HG02588 (cell line): ENCODE measurements at regions not wholly inside any gene's neighbourhood (a gene's known extent, or its start where the extent isn't known, plus 50 kb on each side); places are given as distances from the start of the nearest gene placed in this dataset.
A peak's percentile ranks its signal among the peaks of the same experiment; 100 is the strongest.
"Not testable (repeated sequence)": the region's sequence is repeated elsewhere in the genome, so short reads cannot be mapped to it uniquely, and the experiment has no call there.

Experiments
- ATAC-seq: cut with Tn5 transposase; IDR thresholded peaks from one replicate; pipeline ENCODE4 v1.9.1; 2021; ENCODE audit warnings: mild to moderate bottlenecking, moderate library complexity; ENCODE audit not compliant: unreplicated experiment

- no peak for ATAC-seq
Measured at GRCh38 chr17:37859451-37859850, 64.8 kb upstream of the TBC1D3K start.

GRCh38 chr17:37858391-37858790, 65.8 kb upstream of the TBC1D3K start:
- not testable (repeated sequence) for ATAC-seq

GRCh38 chr17:37856245-37856644, 68.0 kb upstream of the TBC1D3K start:
- ATAC-seq = no peak

DNA sequence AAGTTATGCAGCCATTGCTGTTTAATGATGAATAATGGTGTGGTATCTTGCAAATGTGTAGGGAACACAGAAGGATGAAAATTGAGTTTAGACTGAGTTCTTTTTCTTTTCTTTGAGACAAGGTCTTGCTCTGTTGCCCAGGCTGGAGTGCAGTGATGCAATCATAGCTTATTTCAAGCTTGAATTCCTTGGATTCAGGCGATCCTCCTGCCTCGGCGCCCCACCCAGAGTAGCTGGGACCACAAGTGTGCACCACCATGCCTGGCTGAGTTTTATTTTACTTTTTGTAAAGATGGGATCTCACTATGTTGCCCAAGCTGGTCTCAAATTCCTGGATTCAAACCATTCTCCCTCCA, 74.6 kb upstream of the TBC1D3K start:
- no peak for ATAC-seq

GRCh38 chr17:37848690-37849616, 75.3 kb upstream of the TBC1D3K start:
- peak; percentile 44 for ATAC-seq

DNA sequence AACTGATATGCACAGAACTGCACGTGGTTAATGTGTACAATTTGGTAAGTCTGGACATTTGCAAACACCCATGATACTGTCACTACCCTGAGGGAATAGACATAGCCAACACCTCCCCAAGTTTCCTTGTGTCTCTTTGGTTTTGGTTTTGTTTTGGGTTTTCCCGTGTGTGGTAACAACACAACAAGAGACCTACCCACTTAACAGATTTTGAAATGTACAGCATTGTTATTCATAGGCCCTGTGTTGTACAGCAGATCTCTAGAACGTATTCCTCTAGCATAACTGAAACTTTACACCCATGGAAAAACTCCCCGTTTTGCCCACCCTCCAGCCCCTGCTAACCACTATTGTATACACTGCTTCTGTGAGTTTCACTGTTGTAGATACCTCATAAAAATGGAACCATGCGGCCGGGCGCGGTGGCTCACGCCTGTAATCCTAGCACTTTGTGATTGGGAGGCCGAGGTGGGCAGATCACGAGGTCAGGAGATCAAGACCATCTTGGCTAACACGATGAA, 76.3 kb upstream of the TBC1D3K start:
- ATAC-seq = no peak

DNA sequence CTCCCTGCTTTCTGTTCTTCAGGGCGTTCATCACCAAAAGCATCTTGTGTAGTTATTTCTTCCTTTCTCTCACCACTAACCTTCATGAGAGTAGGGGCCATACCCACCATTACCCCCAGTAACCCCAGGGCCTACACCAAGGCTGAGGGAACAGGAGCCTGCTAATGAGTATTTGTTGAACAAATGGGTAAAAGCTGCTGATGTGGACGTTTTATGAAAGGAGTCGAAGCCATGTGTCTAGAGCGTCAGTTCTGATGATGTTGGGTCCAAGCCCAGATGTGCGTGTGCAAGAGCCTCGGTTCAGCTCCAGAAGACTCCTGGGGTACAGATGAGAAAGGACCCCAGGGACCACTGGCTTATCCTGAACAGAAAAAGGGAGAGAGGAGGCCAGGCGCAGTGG, 77.1 kb upstream of the TBC1D3K start:
- ATAC-seq = no peak

DNA sequence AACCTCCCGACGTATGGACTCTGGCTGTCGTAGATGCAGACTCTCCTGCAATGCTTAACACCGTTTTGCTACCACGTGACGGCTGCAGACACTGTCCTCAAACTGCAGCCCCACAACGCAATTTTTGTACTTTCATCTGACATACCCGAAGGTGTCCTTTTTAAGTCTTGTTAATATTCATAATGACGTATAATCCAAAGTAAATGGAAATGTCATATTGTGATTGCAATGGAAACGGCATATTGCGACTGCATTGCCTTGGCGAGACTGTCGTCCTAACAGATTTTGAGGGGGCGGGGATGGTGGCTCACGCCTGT, 79.3 kb upstream of the TBC1D3K start:
- ATAC-seq = no peak

GRCh38 chr17:37844158-37844976, 79.8 kb upstream of the TBC1D3K start:
- peak; percentile 78 for ATAC-seq

DNA sequence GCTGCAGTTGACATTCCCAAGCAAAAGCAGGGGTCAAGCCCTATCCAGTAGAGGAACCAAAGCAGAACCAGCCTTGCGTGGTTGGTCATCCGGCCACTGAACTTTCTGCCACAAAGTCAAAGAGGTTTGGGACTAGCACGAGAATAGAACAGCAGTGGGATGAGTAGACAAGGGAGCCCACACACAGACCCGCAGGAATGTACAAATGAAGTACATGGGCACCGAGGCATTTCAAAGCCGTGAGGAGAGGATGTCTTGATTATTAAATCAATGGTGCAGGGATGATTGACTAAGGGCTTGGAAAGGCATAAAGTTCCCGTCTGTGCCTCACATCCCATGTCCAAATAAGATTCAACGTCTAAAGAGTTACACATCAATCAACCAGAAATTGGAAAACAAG, 81.8 kb upstream of the TBC1D3K start:
- no peak for ATAC-seq

DNA sequence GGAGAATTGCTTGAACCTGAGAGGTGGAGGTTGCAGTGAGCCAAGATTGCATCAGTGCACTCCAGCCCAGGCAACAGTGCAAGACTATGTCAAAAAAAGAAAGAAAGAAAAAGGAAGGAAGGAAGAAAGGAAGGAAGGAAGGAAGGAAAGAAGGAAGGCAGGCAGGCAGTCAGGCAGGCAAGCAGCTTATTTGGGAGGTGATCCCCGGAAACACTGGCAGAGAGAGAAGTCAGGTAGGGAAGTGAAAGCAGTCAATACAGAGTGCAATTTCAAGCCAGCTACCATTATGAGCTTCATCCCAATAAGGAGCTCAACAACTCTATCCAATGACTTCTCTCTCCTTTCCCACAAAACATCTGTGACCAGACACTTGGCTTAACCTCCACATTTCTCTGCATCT, 83.0 kb upstream of the TBC1D3K start:
- no peak for ATAC-seq

DNA sequence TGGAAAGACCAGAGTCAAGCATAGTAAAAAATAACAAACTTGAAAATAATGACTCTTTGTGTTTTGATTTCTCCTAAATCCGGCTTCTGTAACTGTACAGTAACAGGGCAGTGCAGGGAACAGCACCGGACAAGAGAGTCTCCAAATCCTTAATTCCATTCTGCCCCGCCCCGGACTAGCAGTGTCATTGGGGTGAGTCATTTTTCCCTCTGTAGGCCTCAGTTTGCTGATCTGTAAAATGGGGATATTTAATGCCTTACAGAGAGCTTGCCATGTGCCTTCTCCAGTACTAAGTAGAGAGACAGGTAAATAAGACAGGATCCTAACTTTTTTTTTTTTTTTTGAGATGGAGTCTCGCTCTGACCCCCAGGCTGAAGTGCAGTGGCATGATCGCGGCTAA, 83.6 kb upstream of the TBC1D3K start:
- no peak for ATAC-seq

- no peak for ATAC-seq
Measured at GRCh38 chr17:37839196-37839978, 84.8 kb upstream of the TBC1D3K start.

DNA sequence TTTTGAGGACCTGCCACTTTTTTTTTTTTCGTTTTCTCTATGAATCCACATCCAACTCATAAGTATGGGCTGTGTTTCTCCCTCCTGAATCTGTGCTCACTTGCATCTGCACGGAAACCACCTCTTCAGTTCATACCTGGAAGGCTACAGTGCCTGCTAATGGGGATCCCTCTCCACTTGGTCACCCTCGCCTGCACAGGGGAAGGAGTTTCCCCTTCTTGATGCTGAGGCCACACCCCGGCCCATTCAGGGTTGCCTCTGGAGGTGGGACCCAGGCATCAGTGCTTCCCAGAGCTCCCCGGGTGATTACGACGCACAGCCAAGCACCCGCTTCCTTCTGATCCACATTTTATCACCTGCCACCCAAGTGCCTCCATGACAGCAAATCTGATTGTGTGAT, 85.9 kb upstream of the TBC1D3K start:
- no peak for ATAC-seq

DNA sequence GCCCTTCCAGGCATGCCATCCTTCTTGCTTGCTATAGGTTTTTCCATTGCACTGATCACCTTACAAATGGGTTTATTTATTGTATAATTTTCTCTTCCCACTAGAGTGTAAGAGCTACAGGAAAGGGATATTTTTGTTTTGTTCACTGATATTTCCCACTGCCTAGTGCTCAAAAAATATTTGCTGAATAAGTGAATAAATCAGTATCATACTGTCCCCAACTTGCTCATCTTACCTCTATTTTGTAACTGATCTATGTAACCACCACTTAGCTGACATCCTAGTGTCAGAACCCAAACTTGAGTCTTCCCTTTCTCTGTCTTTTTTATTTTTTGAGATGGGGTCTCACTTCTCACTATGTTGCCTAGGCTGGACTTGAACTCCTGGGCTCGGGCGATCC, 87.6 kb upstream of the TBC1D3K start:
- ATAC-seq = no peak

DNA sequence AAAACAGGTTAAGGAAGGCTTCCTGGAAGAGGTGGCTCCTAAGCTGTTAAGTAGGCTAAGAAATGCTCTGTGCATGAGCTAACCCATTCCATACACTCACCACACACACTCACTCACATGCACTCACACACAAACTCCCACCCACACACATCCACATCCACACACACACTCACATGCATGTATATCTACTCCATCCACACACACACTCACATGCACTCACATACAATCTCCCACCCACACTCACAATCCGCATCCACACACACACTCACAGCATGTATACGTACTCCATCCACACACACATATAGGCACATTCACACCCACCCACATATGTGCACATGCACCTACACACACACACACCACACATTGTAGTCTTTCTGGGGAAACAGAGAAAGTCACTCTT, 89.3 kb upstream of the HNF1B start:
- no peak for ATAC-seq

GRCh38 chr17:37833237-37833859, 88.5 kb upstream of the HNF1B start:
- no peak for ATAC-seq

DNA sequence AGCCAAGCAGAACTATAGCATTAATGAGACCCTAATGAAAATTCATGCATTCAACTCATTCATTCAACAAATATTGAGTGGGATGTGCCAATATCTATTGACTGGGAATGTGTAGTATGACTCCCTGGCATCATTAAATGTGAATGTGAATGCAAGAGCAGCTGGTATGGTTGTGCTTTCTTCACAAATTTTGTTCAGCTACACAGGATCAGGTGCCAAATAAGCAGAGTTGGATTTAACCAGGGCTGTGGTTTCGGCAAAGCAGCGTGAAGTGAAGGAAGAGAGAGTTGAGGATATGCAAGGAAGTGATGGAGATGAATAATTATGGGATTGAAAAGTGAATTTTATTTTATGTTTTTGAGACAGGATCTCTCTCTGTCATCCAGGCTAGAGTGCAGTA, 87.1 kb upstream of the HNF1B start:
- no peak for ATAC-seq

GRCh38 chr17:37831492-37831891, 86.6 kb upstream of the HNF1B start:
- no peak for ATAC-seq

- ATAC-seq = no peak
Measured at GRCh38 chr17:37830151-37830993, 85.5 kb upstream of the HNF1B start.
